ENCODE measurements at regions not wholly inside any gene's neighbourhood (a gene's known extent, or its start where the extent isn't known, plus 50 kb on each side); places are given as distances from the start of the nearest gene placed in this dataset.

GRCh38 chr15:87477026-87477425 lies 779.5 kb downstream of the NTRK3 start:
- no peaks in the 10 kb centered on the region for H3K36me3 ChIP-seq (replicated peaks in 1 of 2; ENCODE audit: control insufficient read depth in 1 of 2, insufficient read depth in 2 of 2, low read length in 2 of 2)
- H3K4me2 ChIP-seq (ENCODE audit: low read depth, low read length) = no peak overlapping the region
- WGBS (ENCODE audit: low lambda C conversion rate) = 15% methylated on average over 1 of the region's 1 CpG
- in situ Hi-C loops (cut with HindIII; ENCODE audit: extremely low pct_ligation_motif_present, low pct_unique_long_range_greater_than_20kb) = no loop called here
- no peak for FAIRE-seq
- no peak overlapping the region for H3K9ac ChIP-seq (ENCODE audit: insufficient read depth, low read depth, low read length)
- no peak overlapping the region for H2AFZ ChIP-seq (ENCODE audit: low read length)
- CTCF ChIA-PET (ENCODE audit: low intra/inter-chr PET ratio, low total read pairs) = no interaction called here
- peaks cover 87% of the 10 kb centered on the region for H3K9me3 ChIP-seq (ENCODE audit: low read length)
- no peak overlapping the region for H3K4me3 ChIP-seq (replicated peaks in 1 of 3; ENCODE audit: insufficient read depth in 1 of 3, low read depth in 2 of 3, low read length in 3 of 3)
- H4K20me1 ChIP-seq (ENCODE audit: insufficient read depth, low read length) = no peaks in the 10 kb centered on the region
- H3K79me2 ChIP-seq (ENCODE audit: insufficient read depth, low read length) = no peaks in the 10 kb centered on the region
- no peak for DNase-seq (ENCODE audit: low spot score)
- POLR2A ChIA-PET = no interaction called here
- BruUV-seq (replicated peaks) = no TSS peak
- TF ChIP-seq TRIM24 (CRISPR knock-in tag; IDR thresholded peaks at IDR 0.05) = no peak
- no peak for TF ChIP-seq FOXK1 (CRISPR knock-in tag; IDR thresholded peaks at IDR 0.05; ENCODE audit: borderline replicate concordance, low read depth)
- TF ChIP-seq ZNF207 (IDR thresholded peaks at IDR 0.05; ENCODE audit: borderline replicate concordance) = no peak
- no peak for TF ChIP-seq ZNF850 (CRISPR knock-in tag; conservative IDR thresholded peaks at IDR 0.05)
- TF ChIP-seq NR2C2 (CRISPR knock-in tag; IDR thresholded peaks at IDR 0.05; ENCODE audit: borderline replicate concordance) = no peak
- TF ChIP-seq ZFP91 (CRISPR knock-in tag; IDR thresholded peaks at IDR 0.05; ENCODE audit: borderline replicate concordance) = no peak
- no peak for TF ChIP-seq DR1 (CRISPR knock-in tag; IDR thresholded peaks at IDR 0.05)
- no peak for TF ChIP-seq ZNF329 (CRISPR knock-in tag; IDR thresholded peaks at IDR 0.05; ENCODE audit: low read depth)
- TF ChIP-seq ZNF274 (CRISPR knock-in tag; IDR thresholded peaks at IDR 0.05) = no peak
- intact Hi-C loops (cut with micrococcal nuclease; ENCODE audit: unreplicated experiment) = no loop called here
- H3K27ac ChIP-seq (ENCODE audit: extremely low read length, insufficient read depth, low read length) = no peak overlapping the region
- no peaks in the 10 kb centered on the region for H3K27me3 ChIP-seq (ENCODE audit: control insufficient read depth in 1 of 2, insufficient read depth in 2 of 2, low read length in 2 of 2)
- H3K4me1 ChIP-seq (ENCODE audit: insufficient read depth, low read length) = no peaks in the 10 kb centered on the region
- ATAC-seq = no peak

Data from HepG2 (cell line).